ENCODE measurements at regions not wholly inside any gene's neighbourhood (a gene's known extent, or its start where the extent isn't known, plus 50 kb on each side); places are given as distances from the start of the nearest gene placed in this dataset.

- no peak for DNase-seq (ENCODE audit: low read depth in 1 of 2, low spot score in 1 of 2)
- H3K4me3 ChIP-seq (replicated peaks; ENCODE audit: insufficient read depth, low read length), result no peak overlapping the region
- no peak overlapping the region for H3K27ac ChIP-seq (replicated peaks)
- no peaks in the 10 kb centered on the region for H3K27me3 ChIP-seq (ENCODE audit: insufficient read depth, poor library complexity, severe bottlenecking)
- TF ChIP-seq GABPA (IDR thresholded peaks at IDR 0.05; ENCODE audit: low read depth), result no peak
- TF ChIP-seq CTCF (IDR thresholded peaks at IDR 0.05; ENCODE audit: insufficient read depth, low read length), result no peak
- TF ChIP-seq REST (IDR thresholded peaks at IDR 0.05; ENCODE audit: insufficient replicate concordance, low read depth), result no peak
- no peak for TF ChIP-seq SPI1 (IDR thresholded peaks at IDR 0.05; ENCODE audit: borderline replicate concordance, low read depth)
- no peak for TF ChIP-seq POLR2AphosphoS5 (IDR thresholded peaks at IDR 0.05; ENCODE audit: low read depth)
Measured at GRCh38 chr2:49335546-49335945, 181.2 kb upstream of the FSHR start.

- Histone ChIP-seq H3K4me3 (replicated peaks; ENCODE audit: insufficient read depth, low read length) (no peak overlapping the region), H3K27me3 (ENCODE audit: insufficient read depth, poor library complexity, severe bottlenecking) (no peaks in the 10 kb centered on the region), H3K27ac (replicated peaks) (no peak overlapping the region)
- TF ChIP-seq POLR2AphosphoS5 (IDR thresholded peaks at IDR 0.05; ENCODE audit: low read depth) (no peak), GABPA (IDR thresholded peaks at IDR 0.05; ENCODE audit: low read depth) (no peak)
- DNase-seq (ENCODE audit: low read depth in 1 of 2, low spot score in 1 of 2), result no peak
Measured at GRCh38 chr2:49332415-49332814, 178.1 kb upstream of the FSHR start.

- no peak for TF ChIP-seq REST (IDR thresholded peaks at IDR 0.05; ENCODE audit: insufficient replicate concordance, low read depth)
- no peak for TF ChIP-seq SPI1 (IDR thresholded peaks at IDR 0.05; ENCODE audit: borderline replicate concordance, low read depth)
- TF ChIP-seq CTCF (IDR thresholded peaks at IDR 0.05; ENCODE audit: insufficient read depth, low read length), result no peak
- TF ChIP-seq POLR2AphosphoS5 (IDR thresholded peaks at IDR 0.05; ENCODE audit: low read depth), result no peak
- TF ChIP-seq GABPA (IDR thresholded peaks at IDR 0.05; ENCODE audit: low read depth), result no peak
- Histone ChIP-seq H3K4me3 (replicated peaks; ENCODE audit: insufficient read depth, low read length) (no peak overlapping the region), H3K27ac (replicated peaks) (no peak overlapping the region), H3K27me3 (ENCODE audit: insufficient read depth, poor library complexity, severe bottlenecking) (no peaks in the 10 kb centered on the region)
- DNase-seq (ENCODE audit: low read depth in 1 of 2, low spot score in 1 of 2), result no peak
Measured at GRCh38 chr2:49318531-49318930, 164.2 kb upstream of the FSHR start.

- H3K4me3 ChIP-seq (replicated peaks; ENCODE audit: insufficient read depth, low read length), result no peak overlapping the region
- no peaks in the 10 kb centered on the region for H3K27me3 ChIP-seq (ENCODE audit: insufficient read depth, poor library complexity, severe bottlenecking)
- TF ChIP-seq POLR2AphosphoS5 (IDR thresholded peaks at IDR 0.05; ENCODE audit: low read depth), result no peak
- TF ChIP-seq SPI1 (IDR thresholded peaks at IDR 0.05; ENCODE audit: borderline replicate concordance, low read depth), result no peak
- TF ChIP-seq REST (IDR thresholded peaks at IDR 0.05; ENCODE audit: insufficient replicate concordance, low read depth), result no peak
- TF ChIP-seq CTCF (IDR thresholded peaks at IDR 0.05; ENCODE audit: insufficient read depth, low read length), result no peak
- TF ChIP-seq GABPA (IDR thresholded peaks at IDR 0.05; ENCODE audit: low read depth), result no peak
- no peak overlapping the region for H3K27ac ChIP-seq (replicated peaks)
- no peak for DNase-seq (ENCODE audit: low read depth in 1 of 2, low spot score in 1 of 2)
Measured at GRCh38 chr2:49309461-49309860, 155.1 kb upstream of the FSHR start.
